SH-SY5Y (cell line): ENCODE measurements at regions not wholly inside any gene's neighbourhood (a gene's known extent, or its start where the extent isn't known, plus 50 kb on each side); places are given as distances from the start of the nearest gene placed in this dataset.

Source experiments
- GATA2 ChIP-seq: IDR thresholded peaks from 2 replicates; pipeline ENCODE4 v1.6.1; 2011; ENCODE audit warnings: mild to moderate bottlenecking, low read depth, low read length
- GATA3 ChIP-seq: IDR thresholded peaks from 2 replicates; pipeline ENCODE4 v1.6.1; 2011; ENCODE audit warnings: low read depth, mild to moderate bottlenecking, low read length, moderate library complexity

GRCh38 chr4:107520368-107520767 is 199.7 kb downstream of the PAPSS1 start:
- TF ChIP-seq GATA2 (no peak), GATA3 (no peak)
